HL-60 (cell line): ENCODE measurements at regions not wholly inside any gene's neighbourhood (a gene's known extent, or its start where the extent isn't known, plus 50 kb on each side); places are given as distances from the start of the nearest gene placed in this dataset.

Experiments used
- DNase-seq, 2 experiments: peaks; one replicate each; pipeline ENCODE4 v3.0.0-alpha.2; 2010 to 2020; ENCODE audit warnings: low read depth in 1 of 2, low spot score in 1 of 2
- H3K27ac ChIP-seq: fragments of 250-450 bp; sonication (Bioruptor Pico); replicated peaks from 2 replicates; pipeline ENCODE4 v1.5.1; 2020; ENCODE audit warnings: mild to moderate bottlenecking, moderate library complexity
- H3K27me3 ChIP-seq: fragments of 250-450 bp; sonication (Bioruptor Pico); 2 replicates; pipeline ENCODE4 v1.5.1; 2021; ENCODE audit warnings: mild to moderate bottlenecking, moderate library complexity; ENCODE audit not compliant: insufficient read depth, poor library complexity, severe bottlenecking
- H3K4me3 ChIP-seq: replicated peaks from 2 replicates; pipeline ENCODE4 v1.5.1; 2011; ENCODE audit warnings: mild to moderate bottlenecking, control low read depth, low read length; ENCODE audit not compliant: insufficient read depth
- GABPA ChIP-seq: IDR thresholded peaks from 2 replicates; pipeline ENCODE4 v1.6.1; 2012; ENCODE audit warnings: low read depth
- POLR2AphosphoS5 ChIP-seq: IDR thresholded peaks from 2 replicates; pipeline ENCODE4 v1.6.1; 2012; ENCODE audit warnings: low read depth
- SPI1 ChIP-seq: IDR thresholded peaks from 2 replicates; pipeline ENCODE4 v1.6.1; 2012; ENCODE audit warnings: low read depth, mild to moderate bottlenecking, borderline replicate concordance
- TF ChIP-seq, protein P1 (sequence below): IDR thresholded peaks from 2 replicates; pipeline ENCODE4 v1.6.1; 2012; ENCODE audit warnings: low read depth; ENCODE audit not compliant: insufficient replicate concordance
- TF ChIP-seq, protein P2 (sequence below): IDR thresholded peaks from one replicate; pipeline ENCODE4 v1.5.1; 2011; ENCODE audit warnings: low read length, control low read depth, inconsistent platforms; ENCODE audit not compliant: insufficient read depth

DNA sequence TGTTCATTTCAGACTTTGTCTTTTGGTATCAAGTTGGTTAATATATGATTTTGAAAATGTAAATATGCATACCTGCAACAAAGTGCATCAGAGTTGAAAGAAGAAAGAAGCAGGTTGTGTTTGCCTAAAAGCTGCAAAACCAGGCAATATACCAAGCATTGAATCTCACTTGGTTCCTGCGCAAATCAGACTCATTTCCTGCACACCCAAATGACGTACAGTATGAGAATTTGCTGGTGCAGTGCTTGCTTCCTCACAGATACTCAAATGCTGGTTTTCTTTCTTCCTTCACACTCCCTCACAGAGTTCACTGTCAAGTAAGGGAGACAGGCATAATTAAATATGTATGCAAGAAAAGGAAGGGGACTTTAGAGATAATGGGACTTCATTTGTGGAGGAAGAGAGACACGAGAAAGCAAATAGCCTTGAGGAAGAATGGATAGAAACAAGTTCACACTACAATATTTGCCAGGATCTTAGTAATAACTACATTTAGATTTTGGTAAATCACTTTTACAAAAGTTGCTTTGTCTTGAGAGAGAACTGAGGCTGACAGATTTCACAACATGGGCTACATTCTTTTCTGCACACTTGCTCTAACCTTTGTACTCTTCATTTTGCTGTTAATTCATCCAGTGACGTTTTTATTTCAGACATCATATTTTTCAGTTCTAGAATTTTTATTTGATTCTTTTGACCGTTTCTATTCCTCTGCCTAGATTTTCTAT is 56.9 kb upstream of the AOAH start:
- no peak for DNase-seq
- Histone ChIP-seq H3K27me3 (no peaks in the 10 kb centered on the region), H3K27ac (no peak overlapping the region), H3K4me3 (no peak overlapping the region)
- TF ChIP-seq, protein P1, sequence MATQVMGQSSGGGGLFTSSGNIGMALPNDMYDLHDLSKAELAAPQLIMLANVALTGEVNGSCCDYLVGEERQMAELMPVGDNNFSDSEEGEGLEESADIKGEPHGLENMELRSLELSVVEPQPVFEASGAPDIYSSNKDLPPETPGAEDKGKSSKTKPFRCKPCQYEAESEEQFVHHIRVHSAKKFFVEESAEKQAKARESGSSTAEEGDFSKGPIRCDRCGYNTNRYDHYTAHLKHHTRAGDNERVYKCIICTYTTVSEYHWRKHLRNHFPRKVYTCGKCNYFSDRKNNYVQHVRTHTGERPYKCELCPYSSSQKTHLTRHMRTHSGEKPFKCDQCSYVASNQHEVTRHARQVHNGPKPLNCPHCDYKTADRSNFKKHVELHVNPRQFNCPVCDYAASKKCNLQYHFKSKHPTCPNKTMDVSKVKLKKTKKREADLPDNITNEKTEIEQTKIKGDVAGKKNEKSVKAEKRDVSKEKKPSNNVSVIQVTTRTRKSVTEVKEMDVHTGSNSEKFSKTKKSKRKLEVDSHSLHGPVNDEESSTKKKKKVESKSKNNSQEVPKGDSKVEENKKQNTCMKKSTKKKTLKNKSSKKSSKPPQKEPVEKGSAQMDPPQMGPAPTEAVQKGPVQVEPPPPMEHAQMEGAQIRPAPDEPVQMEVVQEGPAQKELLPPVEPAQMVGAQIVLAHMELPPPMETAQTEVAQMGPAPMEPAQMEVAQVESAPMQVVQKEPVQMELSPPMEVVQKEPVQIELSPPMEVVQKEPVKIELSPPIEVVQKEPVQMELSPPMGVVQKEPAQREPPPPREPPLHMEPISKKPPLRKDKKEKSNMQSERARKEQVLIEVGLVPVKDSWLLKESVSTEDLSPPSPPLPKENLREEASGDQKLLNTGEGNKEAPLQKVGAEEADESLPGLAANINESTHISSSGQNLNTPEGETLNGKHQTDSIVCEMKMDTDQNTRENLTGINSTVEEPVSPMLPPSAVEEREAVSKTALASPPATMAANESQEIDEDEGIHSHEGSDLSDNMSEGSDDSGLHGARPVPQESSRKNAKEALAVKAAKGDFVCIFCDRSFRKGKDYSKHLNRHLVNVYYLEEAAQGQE, result no peak
- TF ChIP-seq POLR2AphosphoS5 (no peak), SPI1 (no peak), GABPA (no peak)
- TF ChIP-seq, protein P2, sequence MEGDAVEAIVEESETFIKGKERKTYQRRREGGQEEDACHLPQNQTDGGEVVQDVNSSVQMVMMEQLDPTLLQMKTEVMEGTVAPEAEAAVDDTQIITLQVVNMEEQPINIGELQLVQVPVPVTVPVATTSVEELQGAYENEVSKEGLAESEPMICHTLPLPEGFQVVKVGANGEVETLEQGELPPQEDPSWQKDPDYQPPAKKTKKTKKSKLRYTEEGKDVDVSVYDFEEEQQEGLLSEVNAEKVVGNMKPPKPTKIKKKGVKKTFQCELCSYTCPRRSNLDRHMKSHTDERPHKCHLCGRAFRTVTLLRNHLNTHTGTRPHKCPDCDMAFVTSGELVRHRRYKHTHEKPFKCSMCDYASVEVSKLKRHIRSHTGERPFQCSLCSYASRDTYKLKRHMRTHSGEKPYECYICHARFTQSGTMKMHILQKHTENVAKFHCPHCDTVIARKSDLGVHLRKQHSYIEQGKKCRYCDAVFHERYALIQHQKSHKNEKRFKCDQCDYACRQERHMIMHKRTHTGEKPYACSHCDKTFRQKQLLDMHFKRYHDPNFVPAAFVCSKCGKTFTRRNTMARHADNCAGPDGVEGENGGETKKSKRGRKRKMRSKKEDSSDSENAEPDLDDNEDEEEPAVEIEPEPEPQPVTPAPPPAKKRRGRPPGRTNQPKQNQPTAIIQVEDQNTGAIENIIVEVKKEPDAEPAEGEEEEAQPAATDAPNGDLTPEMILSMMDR, result no peak

DNA sequence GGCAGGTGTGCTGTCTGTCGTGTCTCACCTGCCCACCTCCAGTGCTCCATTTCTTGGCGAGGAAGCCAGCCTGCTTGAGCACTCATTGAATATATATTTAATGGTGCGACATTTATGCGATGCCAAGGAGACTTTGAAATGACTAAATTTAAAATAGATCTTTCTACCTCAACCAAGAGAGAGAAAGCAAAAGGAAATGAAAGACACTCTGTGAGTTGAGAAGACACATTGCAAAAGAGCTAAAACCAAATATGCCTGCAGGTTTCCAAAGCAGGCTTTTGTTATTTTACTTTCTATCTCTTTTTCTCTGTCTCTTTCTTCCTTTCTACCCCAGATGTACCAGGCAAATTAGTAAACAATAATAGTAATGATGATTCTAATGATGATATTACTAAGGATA is 53.6 kb upstream of the AOAH start:
- no peak for TF ChIP-seq GABPA
- no peak for TF ChIP-seq SPI1
- TF ChIP-seq, protein P1, result no peak
- TF ChIP-seq POLR2AphosphoS5, result no peak
- Histone ChIP-seq H3K27me3 (no peaks in the 10 kb centered on the region), H3K27ac (no peak overlapping the region)

DNA sequence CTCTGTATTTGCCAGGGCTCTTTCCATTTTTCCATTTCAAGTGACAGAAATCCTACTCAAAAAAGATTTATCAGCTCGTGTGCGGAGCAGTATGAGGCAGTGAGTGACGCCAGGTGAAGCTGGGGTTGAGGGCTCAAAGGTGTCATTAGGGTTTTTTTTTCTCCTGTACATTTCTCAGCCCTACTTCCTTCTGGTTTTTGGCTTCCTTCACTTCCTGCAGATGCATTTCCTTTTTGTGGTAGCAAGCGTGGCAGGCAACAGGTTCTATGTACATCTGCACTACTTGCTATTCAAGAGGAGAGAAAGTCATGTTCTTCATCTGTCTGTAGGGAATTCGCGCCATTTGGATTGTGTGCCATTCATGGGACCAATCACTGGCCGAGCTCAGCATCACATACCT is 52.8 kb upstream of the AOAH start:
- no peak overlapping the region for H3K4me3 ChIP-seq
- TF ChIP-seq, protein P2, result no peak
- TF ChIP-seq, protein P1, result no peak
- peak; percentile 65; the same call in 1 of the 2 replicates for TF ChIP-seq SPI1
- TF ChIP-seq POLR2AphosphoS5, result no peak
- TF ChIP-seq GABPA, result no peak
- peak in 1 of 2 experiments; percentile 69 for DNase-seq
- no peak overlapping the region for H3K27ac ChIP-seq
- H3K27me3 ChIP-seq, result no peaks in the 10 kb centered on the region

More for the DNA sequence above, 53.6 kb upstream of the AOAH start:
- no peak overlapping the region for H3K4me3 ChIP-seq
- no peak for DNase-seq
